ENCODE measurements at regions not wholly inside any gene's neighbourhood (a gene's known extent, or its start where the extent isn't known, plus 50 kb on each side); places are given as distances from the start of the nearest gene placed in this dataset.
"Not testable (repeated sequence)": the region's sequence is repeated elsewhere in the genome, so short reads cannot be mapped to it uniquely, and the experiment has no call there.

GRCh38 chr5:53407373-53407772 lies 73.1 kb upstream of the FST start:
- DNase-seq (ENCODE audit: low read depth in 2 of 2), result peak in 1 of 2 donors; percentile 57

- DNase-seq (ENCODE audit: low read depth in 2 of 2), result no peak
Observed at GRCh38 chr5:53411388-53411787, 69.0 kb upstream of the FST start.

GRCh38 chr5:53412499-53412898 lies 67.9 kb upstream of the FST start:
- DNase-seq (ENCODE audit: low read depth in 2 of 2), result not testable (repeated sequence)

GRCh38 chr5:53416144-53416738 lies 64.2 kb upstream of the FST start:
- DNase-seq (ENCODE audit: low read depth in 2 of 2), result no peak

GRCh38 chr5:53418409-53418808 lies 62.0 kb upstream of the FST start:
- DNase-seq (ENCODE audit: low read depth in 2 of 2), result peak; percentile 29 to 52

- peak; percentile 69 to 93 for DNase-seq (ENCODE audit: low read depth in 2 of 2)
Observed at GRCh38 chr5:53418826-53419658, 61.4 kb upstream of the FST start.

GRCh38 chr5:53422539-53422938 lies 57.9 kb upstream of the FST start:
- peak in 1 of 2 donors; percentile 92 for DNase-seq (ENCODE audit: low read depth in 2 of 2)

- DNase-seq (ENCODE audit: low read depth in 2 of 2), result no peak
Observed at GRCh38 chr5:53423724-53424123, 56.7 kb upstream of the FST start.

GRCh38 chr5:53424686-53425615 lies 55.5 kb upstream of the FST start:
- DNase-seq (ENCODE audit: low read depth in 2 of 2), result peak in 1 of 2 donors; percentile 33

- no peak for DNase-seq (ENCODE audit: low read depth in 2 of 2)
Observed at GRCh38 chr5:53425687-53426511, 54.5 kb upstream of the FST start.

GRCh38 chr5:53426512-53426830 lies 54.0 kb upstream of the FST start:
- no peak for DNase-seq (ENCODE audit: low read depth in 2 of 2)

- DNase-seq (ENCODE audit: low read depth in 2 of 2), result no peak
Observed at GRCh38 chr5:53426878-53427277, 53.6 kb upstream of the FST start.

GRCh38 chr5:53427965-53428364 lies 52.5 kb upstream of the FST start:
- DNase-seq (ENCODE audit: low read depth in 2 of 2), result no peak

GRCh38 chr5:53429706-53430105 lies 50.7 kb upstream of the FST start:
- peak in 1 of 2 donors; percentile 11 for DNase-seq (ENCODE audit: low read depth in 2 of 2)

GRCh38 chr5:53430618-53431252 lies 49.7 kb upstream of the FST start:
- peak; percentile 73 to 85 for DNase-seq (ENCODE audit: low read depth in 2 of 2)

Data from lung microvascular endothelial cell (primary cell).